HG03558 (cell line): ENCODE measurements at regions not wholly inside any gene's neighbourhood (a gene's known extent, or its start where the extent isn't known, plus 50 kb on each side); places are given as distances from the start of the nearest gene placed in this dataset.

Experiments
- ATAC-seq: cut with Tn5 transposase; IDR thresholded peaks from one replicate; pipeline ENCODE4 v1.9.1; 2021; ENCODE audit warnings: moderate number of reproducible peaks; ENCODE audit not compliant: unreplicated experiment; ENCODE audit errors: extremely low read depth

DNA sequence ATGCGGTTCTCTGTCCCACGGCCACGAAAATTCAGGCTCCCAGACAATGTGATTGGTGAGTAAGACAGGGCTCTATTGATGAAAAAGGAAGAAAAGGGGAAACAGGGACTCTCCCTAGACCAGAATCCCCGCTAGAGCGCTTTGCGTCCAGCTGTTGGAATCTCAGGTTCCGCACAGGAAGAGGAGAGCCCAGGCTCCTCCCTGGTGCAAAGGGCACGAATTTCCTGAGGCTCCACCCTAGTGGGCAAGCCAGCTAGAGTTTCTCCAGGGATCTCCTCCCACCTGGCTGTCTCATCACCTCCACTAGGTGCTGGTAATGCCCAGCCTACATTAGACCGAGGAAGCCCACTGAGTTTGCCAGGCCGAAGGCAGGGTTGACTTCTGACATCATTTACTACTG, 135.9 kb upstream of the SOX4 start:
- no peak for ATAC-seq

DNA sequence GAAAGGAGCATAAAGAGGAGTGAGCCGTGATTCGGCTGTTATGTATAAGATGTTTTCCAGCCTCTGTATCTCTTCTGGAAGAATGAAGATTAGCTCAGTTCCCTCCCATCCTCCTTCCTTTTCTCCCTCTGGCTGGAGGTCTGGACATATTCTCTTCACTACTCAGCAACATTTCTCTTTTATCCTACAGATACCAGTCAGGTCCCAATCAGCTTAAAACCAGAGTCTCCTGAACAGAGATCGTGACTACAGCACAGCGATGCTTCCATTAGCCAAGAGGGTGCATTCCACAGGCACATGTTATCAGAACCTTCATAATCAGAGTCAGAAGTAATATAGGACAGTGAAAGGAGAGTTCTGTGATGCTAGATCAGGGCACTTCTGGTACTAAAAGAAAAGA, 133.9 kb upstream of the SOX4 start:
- no peak for ATAC-seq

DNA sequence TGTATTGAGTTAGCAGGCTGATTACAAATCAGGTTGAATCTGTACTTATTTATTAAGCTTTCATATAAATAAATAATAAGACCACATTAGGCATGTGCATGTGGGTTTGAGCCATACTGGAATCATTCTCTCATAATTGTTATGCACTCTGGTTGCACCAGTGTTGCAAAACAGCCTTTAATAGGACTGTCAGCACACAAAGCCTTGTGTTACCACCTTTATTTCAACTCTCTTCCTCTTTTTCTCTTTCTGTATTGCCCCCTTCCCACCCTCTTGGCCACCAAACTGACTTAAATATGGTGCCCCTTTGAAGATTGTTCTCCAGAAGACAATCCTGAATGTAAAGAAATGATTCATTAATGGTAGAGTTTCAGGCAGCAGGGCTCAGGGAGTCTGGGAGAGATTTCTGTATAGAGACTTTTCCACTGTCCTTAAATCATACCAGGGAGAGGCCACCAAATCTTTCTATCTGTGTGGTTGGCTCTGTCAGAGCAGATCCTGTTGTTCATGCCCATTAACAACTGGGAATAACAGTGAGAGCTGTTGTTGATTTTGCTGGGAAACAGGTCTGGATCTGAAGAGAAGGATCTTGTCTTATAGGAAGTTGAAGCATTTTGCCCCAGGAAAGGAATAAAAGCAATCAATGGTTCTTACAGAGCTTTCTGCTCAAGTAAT, 131.6 kb upstream of the SOX4 start:
- no peak for ATAC-seq

DNA sequence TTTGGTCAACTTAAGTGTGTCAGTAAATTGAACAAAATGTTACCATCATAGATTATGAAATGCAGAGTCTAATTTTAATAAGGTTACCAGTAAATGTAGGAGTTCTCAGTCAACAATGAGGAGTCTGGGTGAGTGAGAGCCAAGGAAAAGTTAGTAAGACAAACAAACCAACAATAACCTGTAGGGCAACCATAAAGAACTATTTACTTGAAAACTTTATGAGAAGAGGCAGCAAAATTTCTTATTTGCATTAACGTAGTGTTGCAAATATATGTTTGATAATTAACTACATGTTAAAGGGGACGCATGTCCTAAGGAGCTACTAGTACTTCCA, 131.1 kb upstream of the SOX4 start:
- no peak for ATAC-seq

DNA sequence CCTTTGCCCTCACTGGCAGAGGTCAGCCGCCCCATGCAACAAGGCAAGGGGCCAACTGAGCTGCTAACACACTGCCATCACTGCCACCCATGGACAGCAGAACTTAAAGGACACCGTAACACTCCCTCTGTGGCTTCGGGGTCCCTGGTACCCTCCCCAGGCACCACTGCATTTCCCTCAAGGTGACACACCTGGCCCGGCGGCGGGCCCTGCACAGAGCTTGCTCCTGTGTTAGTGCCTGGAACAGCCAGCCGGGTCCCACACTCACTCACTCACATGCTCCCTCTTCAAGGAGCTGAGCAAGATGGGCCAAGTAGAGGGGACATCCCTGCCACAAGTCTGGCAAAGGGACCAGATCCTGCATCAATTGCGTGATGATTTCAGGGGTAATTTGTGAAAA, 126.5 kb upstream of the SOX4 start:
- ATAC-seq: no peak

DNA sequence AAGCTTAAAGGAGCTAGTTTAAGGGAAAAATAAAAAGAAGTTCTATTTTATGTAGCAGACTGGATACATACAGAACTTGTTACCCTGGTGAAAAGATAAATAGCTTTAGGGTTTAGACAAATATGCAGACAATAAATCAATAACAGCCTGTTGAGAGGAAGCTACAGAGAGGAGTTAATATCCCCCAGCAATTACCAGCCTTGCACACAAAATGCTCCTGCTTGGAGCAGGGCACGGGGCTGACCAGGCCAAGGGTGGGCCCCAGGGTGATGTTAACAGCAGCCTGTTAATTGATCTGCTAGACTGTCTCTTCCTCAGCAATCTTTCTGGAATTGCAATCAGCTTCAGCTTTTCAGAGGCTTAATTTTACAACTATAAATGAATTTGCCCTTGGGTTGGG, 125.1 kb upstream of the SOX4 start:
- no peak for ATAC-seq

DNA sequence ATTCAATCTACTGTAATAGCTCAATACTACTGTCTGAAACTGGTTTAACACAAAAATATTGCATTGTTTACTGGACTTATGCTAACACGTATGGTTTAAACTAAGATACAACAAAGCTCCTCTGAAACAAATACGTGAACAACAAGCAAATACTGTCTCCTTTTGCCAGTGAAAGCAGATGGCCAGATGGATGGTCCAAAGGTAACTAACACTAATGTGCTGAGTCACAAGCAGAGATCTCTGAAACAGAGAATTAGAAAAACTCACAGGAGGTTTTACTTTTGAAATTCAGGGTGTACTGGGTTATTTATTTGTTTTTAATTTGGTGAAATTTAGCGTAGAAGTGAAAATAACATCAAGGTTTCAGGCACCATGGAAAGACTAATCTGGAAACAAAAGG, 124.3 kb upstream of the SOX4 start:
- ATAC-seq: no peak

DNA sequence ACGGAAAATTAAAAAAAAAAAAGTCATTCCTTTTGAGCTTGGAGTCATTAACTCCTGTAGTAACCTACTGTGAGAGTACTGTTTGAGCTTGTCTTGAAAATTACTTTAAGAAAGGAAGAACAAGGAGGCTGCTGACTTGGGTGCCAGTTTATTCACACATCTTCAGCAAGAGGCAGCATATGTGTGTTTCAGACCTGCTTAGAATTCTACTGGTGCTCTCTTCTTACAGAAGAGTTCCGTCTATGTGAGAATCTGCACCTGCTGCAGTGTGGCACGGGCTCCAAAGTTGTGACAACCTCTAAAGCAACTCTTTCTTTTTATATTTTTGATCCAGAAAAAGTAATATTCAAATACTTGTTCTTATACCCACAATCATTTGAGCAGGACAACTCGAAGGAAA, 117.4 kb upstream of the SOX4 start:
- ATAC-seq: no peak

DNA sequence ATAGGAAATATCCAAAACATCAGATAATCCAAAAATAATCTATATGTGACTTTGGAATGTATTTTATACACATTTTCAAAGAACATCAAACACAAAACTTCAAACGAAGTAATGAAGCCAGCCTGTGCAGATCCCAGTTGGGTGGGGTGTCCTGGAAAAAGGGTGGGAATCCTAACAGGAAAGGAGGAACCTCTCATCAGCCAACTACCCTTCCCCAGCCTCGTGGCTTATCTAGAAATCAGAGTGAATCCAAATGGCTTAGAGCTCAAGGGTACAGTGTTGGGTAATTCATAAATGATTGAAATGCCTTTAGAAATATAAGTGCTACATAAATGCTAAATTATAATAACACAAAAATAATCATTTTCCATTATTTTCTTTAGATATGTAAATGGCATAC, 115.1 kb upstream of the SOX4 start:
- ATAC-seq: no peak

DNA sequence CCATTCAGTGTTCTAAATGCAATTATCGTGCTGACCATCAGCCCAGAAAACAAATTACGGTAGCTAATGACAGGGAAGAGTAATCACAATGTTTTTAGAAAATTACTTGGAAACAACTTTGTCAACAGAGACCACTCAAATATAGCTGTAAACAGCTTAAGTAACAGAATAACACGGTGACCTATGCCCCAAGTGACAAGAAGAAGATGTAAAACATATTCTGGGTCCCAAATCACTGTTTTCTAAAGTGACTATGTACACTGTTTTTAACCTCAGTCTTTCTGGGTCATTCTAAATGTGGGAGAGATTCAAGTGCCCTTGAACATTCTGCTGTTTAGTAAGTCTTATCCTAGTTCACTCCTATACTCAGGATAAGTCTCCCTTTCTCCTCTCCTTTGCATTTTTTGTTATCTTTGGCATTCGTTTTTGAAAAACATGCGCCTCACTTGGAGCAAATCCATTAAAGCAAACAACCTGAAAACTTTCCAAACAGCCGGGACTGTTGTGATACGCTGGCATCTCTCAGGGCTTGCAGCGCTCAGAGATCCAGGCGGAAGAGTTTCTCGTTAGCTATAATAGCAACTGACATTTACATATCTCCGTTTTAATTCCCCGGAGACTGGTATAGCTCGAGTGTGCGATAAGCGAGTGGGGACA, 114.5 kb upstream of the SOX4 start:
- ATAC-seq: no peak

DNA sequence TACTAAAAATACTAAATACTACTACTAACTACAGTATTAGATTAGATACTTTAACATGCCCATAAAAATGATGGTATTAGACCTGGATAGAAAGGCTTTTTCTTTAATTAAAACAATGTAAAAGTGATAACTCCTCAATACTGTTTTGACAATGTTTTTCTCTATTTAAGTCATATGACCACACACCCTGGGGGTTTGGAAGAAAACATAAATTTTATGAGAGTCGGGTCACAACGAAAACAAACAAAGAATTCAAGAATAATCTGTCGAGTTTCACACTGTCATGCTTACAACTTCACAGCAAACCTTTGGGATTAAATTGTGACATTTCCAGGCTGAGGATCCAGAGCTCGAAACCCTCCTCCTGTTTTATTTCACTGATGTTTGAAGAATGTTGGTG, 107.4 kb upstream of the SOX4 start:
- ATAC-seq: no peak

DNA sequence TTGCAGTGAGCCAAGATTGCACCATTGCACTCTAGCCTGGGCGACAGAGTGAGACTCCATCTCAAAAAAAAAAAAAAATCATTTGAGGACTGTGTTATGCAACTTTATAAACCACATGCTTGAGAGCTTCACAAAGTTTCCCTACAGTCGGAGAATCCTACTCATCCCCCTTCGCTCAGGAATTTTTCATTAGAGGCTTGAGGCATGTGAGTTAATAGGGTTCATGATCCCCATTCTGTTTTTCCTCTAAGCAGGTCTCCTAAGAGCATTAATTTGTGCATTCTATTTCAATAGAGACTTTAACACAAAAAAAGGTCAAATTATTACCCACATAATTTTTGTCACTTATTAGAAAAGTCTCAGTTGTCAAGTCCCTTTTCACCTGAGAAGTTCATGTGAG, 103.7 kb upstream of the SOX4 start:
- no peak for ATAC-seq

DNA sequence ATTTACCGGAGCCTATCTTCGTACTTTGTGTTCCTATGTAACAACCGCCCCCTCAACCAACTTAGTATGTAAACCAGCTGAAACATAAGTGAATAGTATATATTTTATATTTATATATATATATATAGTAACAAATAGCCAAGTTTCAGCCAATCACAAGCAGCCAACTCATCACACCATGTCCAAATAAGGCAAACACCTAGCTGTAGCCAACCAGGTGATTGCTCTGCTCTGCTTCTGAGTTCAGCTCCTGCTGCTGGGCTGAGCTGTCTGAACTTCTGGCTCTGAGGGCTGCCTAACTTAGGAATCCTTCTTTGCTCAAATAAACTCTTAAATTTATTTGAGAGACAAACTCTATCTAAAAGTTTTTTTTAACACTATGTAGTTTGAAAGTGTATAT, 101.6 kb upstream of the SOX4 start:
- no peak for ATAC-seq

DNA sequence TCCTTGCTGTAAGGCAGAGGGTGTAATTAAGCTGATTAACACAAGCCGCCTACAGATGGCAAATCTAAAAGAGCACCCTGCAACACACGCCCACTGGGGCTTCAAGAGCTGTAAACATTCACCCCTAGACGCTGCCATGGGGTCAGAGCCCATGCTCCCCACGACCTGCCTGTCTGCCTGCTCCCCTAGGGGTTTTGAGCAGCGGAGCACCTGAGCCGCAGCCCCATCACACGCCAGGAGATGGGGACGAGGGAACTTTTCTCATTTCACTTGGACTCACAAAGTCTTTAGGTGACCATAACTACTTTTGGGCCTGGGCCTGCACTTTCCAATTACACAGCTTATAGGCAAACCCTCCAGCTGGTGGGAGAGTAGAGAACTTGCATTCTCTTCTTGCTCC, 99.0 kb upstream of the SOX4 start:
- ATAC-seq: no peak

DNA sequence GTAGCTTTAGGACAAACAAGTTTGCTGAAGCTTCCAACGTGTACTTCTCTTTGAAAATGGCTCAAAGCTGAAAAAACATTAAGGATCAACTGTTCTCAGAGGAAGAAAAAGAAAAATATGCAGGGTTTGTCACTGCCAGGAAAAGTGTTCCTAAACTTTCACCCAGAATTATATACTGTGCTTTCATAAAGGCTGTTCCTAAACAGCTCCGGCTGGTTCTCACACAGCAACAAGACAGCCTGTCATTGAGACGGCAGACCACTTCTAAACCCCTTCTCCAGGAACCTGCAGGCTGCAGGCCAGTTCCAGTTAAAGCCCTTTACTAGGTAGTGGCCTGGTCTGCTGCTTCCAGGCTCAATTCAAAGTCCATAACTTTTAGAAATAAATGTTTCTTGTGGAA, 97.4 kb upstream of the SOX4 start:
- no peak for ATAC-seq

DNA sequence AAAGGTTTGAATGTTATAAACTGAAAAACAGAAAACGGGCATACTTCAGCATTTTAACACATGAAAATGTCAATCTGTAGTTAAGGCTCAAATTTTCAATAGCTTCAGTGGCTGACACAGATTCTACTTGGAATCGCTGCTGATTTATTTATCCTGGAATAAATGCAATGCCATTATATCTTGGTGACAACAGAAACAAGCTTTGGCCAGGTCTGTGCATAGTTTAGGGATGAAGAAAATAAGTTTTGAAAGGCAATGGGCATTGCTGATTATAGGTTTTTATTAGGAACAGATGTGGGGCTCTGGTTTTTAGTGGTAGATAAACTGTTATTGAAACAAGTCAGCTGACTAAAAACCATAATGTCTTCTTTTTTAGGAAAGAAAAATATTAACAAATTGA, 96.8 kb upstream of the SOX4 start:
- ATAC-seq: no peak

DNA sequence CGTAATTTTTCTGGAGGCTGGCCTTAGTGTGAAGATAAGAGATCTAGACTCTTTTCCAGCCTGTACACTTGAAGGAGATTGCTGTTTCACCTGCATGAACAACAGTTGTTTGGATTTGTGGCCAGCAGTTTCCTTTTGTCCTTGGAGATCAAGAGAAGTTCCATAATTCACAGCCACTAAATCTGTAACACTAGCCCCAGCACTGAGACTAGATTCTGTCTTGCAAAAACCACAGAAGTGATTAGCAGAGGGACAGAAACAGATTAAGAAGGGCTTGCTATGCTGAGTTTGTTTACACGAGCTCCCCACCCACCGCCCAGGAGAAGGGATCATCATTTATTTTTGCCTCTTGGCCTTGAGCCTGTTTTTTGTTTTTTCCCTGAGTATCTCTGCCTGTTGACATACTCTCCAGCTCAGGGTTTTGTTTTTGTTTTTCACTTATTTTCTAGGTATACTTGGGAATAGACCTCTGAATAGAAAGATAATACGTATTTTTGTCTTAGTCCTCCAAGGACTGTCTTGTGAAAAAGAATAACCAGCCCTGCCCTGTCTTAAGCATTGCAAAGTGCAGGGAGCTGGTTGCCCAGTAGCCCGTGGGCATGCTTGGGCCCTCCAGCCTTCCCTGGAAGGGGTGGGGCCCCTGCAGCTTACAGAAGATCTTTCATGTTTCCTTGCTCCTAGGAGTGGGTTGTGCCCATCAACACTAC, 93.1 kb upstream of the SOX4 start:
- ATAC-seq: no peak

DNA sequence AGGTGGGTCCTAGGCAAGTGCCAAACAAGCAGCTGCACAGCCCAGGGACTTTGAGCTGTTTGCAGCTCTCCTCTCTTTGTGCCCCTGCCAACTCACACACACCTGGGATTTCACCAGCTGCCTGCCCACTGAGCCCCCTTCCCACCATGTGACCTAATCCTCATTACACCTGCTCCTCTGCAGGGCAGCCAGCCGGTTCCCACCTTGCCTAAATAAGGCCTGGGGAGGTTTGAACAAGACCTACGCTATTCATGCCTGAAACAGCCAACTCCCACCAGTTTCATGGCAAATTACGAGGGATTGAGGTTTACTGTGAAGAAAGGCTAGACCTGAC, 92.6 kb upstream of the SOX4 start:
- ATAC-seq: no peak

DNA sequence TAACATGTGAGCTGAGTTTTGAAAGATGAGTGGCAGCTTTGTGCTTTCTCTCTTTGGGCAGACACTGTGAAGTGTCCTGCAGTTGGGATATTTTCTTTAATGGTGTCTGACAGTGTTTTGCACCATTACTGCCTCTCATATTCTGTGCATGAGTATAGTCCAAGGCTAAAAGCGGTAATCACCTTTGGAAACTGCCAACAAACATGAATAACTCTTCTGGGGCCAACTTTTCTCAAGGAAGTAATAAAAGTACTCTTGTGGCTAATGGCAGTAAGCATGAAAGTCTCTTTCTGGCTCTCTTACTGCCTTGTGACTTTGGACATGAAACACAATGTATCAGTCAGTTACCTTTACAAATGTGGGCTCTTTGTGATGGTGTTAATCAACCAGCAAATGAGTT, 91.7 kb upstream of the SOX4 start:
- ATAC-seq: no peak

DNA sequence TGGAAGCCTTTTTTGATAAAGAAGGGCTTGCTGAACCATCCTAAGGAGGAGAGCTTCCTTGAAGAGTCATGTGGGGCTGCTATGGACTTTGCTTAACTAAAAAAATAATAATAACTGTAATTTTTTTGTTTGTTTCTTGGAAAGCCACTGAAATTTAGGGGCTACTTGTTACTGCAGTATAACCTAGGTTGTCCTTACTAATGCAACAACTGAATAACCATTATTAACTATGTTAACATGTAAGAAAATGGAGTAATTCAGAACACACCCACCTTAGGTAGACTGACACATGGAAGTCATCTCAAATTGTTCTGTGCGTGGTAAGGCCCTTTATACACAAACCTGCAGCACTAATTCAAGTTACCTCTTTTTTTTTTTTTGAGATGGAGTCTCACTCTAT, 90.9 kb upstream of the SOX4 start:
- no peak for ATAC-seq

DNA sequence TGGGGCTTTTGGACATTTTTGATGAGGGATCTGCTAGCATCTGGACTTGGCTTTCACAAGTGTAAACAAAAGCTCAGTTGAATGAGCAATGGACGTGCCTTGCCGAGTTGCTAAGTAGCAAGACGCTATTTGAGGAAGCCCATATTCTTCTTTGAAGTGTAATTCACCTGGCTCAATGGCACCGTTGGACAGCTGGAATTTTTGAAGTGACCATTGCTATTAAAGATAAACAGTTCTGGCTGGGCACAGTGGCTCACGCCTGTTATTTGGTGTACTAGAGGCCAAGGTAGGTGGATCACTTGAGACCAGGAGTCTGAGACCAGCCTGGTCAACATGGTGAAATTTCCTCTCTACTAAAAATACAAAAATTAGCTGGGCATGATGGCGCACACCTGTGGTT, 88.8 kb upstream of the SOX4 start:
- ATAC-seq: no peak

DNA sequence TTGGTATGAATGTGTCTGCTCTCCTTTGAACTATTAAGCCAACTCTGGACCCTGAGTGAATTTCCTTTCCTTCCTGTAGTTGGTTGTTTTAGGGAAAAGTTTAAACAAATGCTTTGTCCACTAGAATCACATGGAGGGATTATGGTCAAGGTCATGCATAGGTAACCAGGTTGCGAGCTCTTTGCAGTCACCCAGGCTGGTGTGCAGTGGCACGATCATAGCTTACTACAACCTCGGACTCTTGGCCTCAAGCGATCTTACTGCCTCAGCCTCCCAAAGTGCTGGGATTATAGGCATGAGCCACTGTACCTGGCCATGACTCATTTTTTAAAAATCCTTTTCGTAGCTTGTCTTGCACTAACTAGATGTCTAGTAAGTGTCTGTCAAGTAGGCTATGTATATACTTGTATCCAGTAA, 88.0 kb upstream of the SOX4 start:
- no peak for ATAC-seq
